Lung (tissue), 11 donors: ENCODE measurements at regions not wholly inside any gene's neighbourhood (a gene's known extent, or its start where the extent isn't known, plus 50 kb on each side); places are given as distances from the start of the nearest gene placed in this dataset.

ENCODE experiments used
- ATAC-seq: fragments of 200-7000 bp; cut with Tn5 transposase; one replicate; pipeline ENCODE4 v1.9.1; 2020; ENCODE audit warnings: moderate number of reproducible peaks; ENCODE audit not compliant: insufficient read depth, low FRiP score
- DNase-seq, 3 donors: peaks; one replicate each; pipeline ENCODE4 v3.0.0-alpha.2; 2013 to 2017
- H3K27ac ChIP-seq, 2 donors: one replicate each; pipeline ENCODE4 v1.5.1; 2013; ENCODE audit warnings: mild to moderate bottlenecking in 2 of 2, moderate library complexity in 2 of 2, control low read depth in 1 of 2, inconsistent platforms in 1 of 2, low read depth in 1 of 2, low read length in 1 of 2
- H3K27me3 ChIP-seq, 3 donors: one replicate each; pipeline ENCODE4 v1.5.1; 2013; ENCODE audit warnings: low read length in 2 of 3; ENCODE audit not compliant: control insufficient read depth in 3 of 3, insufficient read depth in 3 of 3
- H3K36me3 ChIP-seq, 4 donors: one replicate each; pipeline ENCODE4 v1.5.1; 2013; ENCODE audit warnings: low read length in 4 of 4, mild to moderate bottlenecking in 1 of 4, moderate library complexity in 1 of 4; ENCODE audit not compliant: control insufficient read depth in 4 of 4, insufficient read depth in 4 of 4
- H3K4me1 ChIP-seq, 5 donors: one replicate each; pipeline ENCODE4 v1.5.1; 2013; ENCODE audit warnings: low read length in 5 of 5, mild to moderate bottlenecking in 2 of 5, moderate library complexity in 1 of 5; ENCODE audit not compliant: control insufficient read depth in 5 of 5, insufficient read depth in 5 of 5
- H3K4me3 ChIP-seq: one replicate; pipeline ENCODE4 v1.5.1; 2013; ENCODE audit warnings: mild to moderate bottlenecking, control low read depth, moderate library complexity
- H3K9ac ChIP-seq, 2 donors: one replicate each; pipeline ENCODE4 v1.5.1; 2013; ENCODE audit warnings: low read length in 2 of 2, control low read depth in 1 of 2; ENCODE audit not compliant: insufficient read depth in 1 of 2
- H3K9me3 ChIP-seq, 4 donors: one replicate each; pipeline ENCODE4 v1.5.1; 2013; ENCODE audit warnings: low read length in 3 of 4, mild to moderate bottlenecking in 1 of 4, moderate library complexity in 1 of 4; ENCODE audit not compliant: control insufficient read depth in 4 of 4, insufficient read depth in 3 of 4
- WGBS, 2 donors: extraction: QIAGEN DNeasy Blood & Tissue Kit; methylation state at CpG; one replicate each; pipeline ENCODE4 v1.1.7; 2013; 5-methylcytosine and 5-hydroxymethylcytosine counted together
- TF ChIP-seq, protein P1 (sequence below): IDR thresholded peaks from 2 replicates; pipeline ENCODE4 v1.5.1; 2012; ENCODE audit warnings: mild to moderate bottlenecking; ENCODE audit errors: control extremely low read depth, extremely low read depth
- donor health status: control.
- donor health status: control.
- donor health status: Bipolar disorder and iron deficiency.
- donor health status: healthy.
- donor health status: DM: yes; HTN: yes; CAD: no.

DNA sequence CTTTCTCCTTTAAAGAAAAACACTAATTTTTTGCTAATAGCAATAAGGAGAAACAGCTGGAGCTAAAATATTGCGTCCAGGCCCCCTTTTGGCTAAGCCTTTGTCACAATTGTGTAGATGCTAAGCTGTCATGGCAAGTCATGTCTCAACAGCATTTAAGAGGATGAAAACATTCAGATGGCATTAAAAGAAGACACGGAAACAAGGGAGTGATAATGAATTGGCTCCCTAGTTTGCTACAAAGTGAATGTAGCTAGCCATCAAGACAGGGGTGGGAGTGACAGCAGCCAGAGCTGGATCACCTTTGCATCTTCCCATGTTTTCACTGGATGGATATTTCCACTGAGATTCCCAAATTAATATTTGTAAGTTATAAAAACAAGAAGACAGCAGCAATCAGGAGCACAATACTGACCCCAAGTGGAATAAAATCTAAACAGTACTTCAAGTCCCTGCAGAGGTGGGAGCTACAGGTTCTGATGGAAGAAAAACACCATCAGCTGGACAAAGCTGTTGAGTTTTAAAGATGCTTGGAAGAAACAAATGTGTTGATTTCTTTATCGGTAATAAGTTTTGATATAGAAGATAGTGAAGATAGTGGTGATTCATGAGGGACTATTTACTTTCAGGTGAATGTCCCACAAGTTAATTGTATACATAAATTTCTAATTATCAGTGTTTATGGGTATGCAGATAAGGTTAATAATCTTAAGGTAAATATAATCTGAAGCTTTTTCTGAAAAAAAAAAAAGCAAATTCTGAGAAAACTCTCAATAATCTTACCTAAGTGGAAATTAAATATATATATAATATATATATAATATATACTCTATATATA, 129.4 kb downstream of the SLC16A9 start:
- H3K27ac ChIP-seq = no peak overlapping the region
- no peak overlapping the region for H3K9ac ChIP-seq
- no peaks in the 10 kb centered on the region for H3K27me3 ChIP-seq
- H3K4me1 ChIP-seq = peaks cover 0 to 22% (median 0%) of the 10 kb centered on the region in 5 donors
- H3K4me3 ChIP-seq = no peak overlapping the region
- ATAC-seq = no peak
- H3K36me3 ChIP-seq = no peaks in the 10 kb centered on the region
- H3K9me3 ChIP-seq = peaks cover 0 to 2% (median 0%) of the 10 kb centered on the region in 4 donors
- peak; percentile 38 to 91 (median 88) for DNase-seq
- TF ChIP-seq, protein P1, sequence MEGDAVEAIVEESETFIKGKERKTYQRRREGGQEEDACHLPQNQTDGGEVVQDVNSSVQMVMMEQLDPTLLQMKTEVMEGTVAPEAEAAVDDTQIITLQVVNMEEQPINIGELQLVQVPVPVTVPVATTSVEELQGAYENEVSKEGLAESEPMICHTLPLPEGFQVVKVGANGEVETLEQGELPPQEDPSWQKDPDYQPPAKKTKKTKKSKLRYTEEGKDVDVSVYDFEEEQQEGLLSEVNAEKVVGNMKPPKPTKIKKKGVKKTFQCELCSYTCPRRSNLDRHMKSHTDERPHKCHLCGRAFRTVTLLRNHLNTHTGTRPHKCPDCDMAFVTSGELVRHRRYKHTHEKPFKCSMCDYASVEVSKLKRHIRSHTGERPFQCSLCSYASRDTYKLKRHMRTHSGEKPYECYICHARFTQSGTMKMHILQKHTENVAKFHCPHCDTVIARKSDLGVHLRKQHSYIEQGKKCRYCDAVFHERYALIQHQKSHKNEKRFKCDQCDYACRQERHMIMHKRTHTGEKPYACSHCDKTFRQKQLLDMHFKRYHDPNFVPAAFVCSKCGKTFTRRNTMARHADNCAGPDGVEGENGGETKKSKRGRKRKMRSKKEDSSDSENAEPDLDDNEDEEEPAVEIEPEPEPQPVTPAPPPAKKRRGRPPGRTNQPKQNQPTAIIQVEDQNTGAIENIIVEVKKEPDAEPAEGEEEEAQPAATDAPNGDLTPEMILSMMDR = peak; percentile 10
- WGBS, 2 donors = 29 to 50% methylated on average over 3 of the region's 3 CpGs

DNA sequence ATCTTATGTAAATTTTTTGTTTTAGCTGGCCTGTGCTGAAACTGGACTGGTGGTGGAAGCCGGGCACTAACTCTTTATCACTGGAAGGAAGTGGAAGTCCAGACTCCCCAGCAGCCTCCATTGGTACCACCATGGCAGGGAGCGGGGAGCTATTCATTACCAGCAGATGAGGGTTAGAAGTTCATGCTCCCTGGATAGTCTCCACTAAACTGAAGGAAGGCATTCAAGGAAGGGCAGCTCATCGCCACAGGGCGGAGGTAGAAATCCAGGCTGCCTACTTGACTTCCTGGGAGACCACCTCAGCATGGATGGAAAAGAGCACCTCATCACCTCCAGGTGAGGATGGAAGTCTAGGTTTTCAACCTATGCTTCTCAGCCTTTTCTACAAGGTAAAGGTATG, 130.9 kb downstream of the SLC16A9 start:
- peaks cover 0 to 22% (median 0%) of the 10 kb centered on the region in 5 donors for H3K4me1 ChIP-seq
- no peaks in the 10 kb centered on the region for H3K36me3 ChIP-seq
- ATAC-seq = no peak
- 88 to 94% methylated on average over 4 of the region's 4 CpGs for WGBS, 2 donors
- no peak overlapping the region for H3K9ac ChIP-seq
- TF ChIP-seq, protein P1 = no peak
- H3K4me3 ChIP-seq = no peak overlapping the region
- DNase-seq = no peak
- no peak overlapping the region for H3K27ac ChIP-seq
- no peaks in the 10 kb centered on the region for H3K27me3 ChIP-seq
- peaks cover 0 to 2% (median 0%) of the 10 kb centered on the region in 4 donors for H3K9me3 ChIP-seq

DNA sequence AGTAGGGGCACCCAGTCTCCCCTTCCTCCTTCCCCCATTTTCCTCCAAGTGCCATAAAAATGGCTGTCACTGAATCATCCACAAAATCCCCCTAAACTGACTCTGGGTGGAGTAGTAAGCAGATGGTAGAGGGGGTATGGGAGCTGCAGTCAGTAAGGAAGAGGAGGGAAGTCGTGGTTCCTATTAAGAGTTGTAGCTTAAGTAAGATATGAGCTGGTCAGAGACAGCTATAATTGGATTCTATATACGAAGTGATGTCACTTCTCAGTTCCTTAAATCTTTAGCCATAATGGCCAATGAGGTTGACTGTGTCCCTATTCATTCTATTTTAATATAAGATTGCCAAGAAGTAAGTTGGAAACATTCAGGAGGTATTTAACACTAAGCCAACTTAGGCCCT, 131.7 kb downstream of the SLC16A9 start:
- ATAC-seq = no peak
- TF ChIP-seq, protein P1 = no peak
- 68 to 70% methylated on average over 2 of the region's 2 CpGs for WGBS, 2 donors

More for the DNA sequence above, 131.7 kb downstream of the SLC16A9 start:
- H3K9ac ChIP-seq = no peak overlapping the region
- H3K9me3 ChIP-seq = peaks cover 0 to 2% (median 0%) of the 10 kb centered on the region in 4 donors
- peaks cover 0 to 20% (median 0%) of the 10 kb centered on the region in 5 donors for H3K4me1 ChIP-seq
- no peak for DNase-seq
- H3K36me3 ChIP-seq = no peaks in the 10 kb centered on the region
- no peak overlapping the region for H3K4me3 ChIP-seq
- no peaks in the 10 kb centered on the region for H3K27me3 ChIP-seq
- H3K27ac ChIP-seq = no peak overlapping the region
